ENCODE measurements at regions not wholly inside any gene's neighbourhood (a gene's known extent, or its start where the extent isn't known, plus 50 kb on each side); places are given as distances from the start of the nearest gene placed in this dataset.

- in situ Hi-C loops (cut with MboI): no loop called here
- intact Hi-C loops (cut with micrococcal nuclease): no loop called here
- H3K9ac ChIP-seq (ENCODE audit: insufficient read depth in 1 of 2, low read depth in 2 of 2, low read length in 2 of 2): no peak overlapping the region
These were observed 91.7 kb upstream of the IGSF10 start for GRCh38 chr3:151552589-151552988.

More at GRCh38 chr3:151552589-151552988, 91.7 kb upstream of the IGSF10 start:
- Histone ChIP-seq H3K4me1 (replicated peaks in 1 of 2; ENCODE audit: control insufficient read depth in 2 of 2, insufficient read depth in 2 of 2, low read length in 2 of 2) (peaks cover 0 to 8% of the 10 kb centered on the region in 2 experiments; a peak in 2 of 5 replicates), H3K79me2 (ENCODE audit: control insufficient read depth, insufficient read depth, low read length) (no peaks in the 10 kb centered on the region), H3K9me3 (replicated peaks; ENCODE audit: control insufficient read depth, insufficient read depth, low read depth, low read length) (no peaks in the 10 kb centered on the region), H3K4me2 (ENCODE audit: insufficient read depth, low read length) (no peak overlapping the region), H3K27ac (ENCODE audit: extremely low read depth, low read depth, low read length) (no peak overlapping the region), H3K27me3 (ENCODE audit: control insufficient read depth in 2 of 2, insufficient read depth in 2 of 2, low read length in 2 of 2) (no peaks in the 10 kb centered on the region), H3K36me3 (ENCODE audit: control insufficient read depth, insufficient read depth, low read length) (no peaks in the 10 kb centered on the region), H3K4me3 (no peak overlapping the region), H2AFZ (ENCODE audit: low read depth, low read length) (no peak overlapping the region), H4K20me1 (replicated peaks; ENCODE audit: control insufficient read depth, insufficient read depth, low read length) (no peaks in the 10 kb centered on the region), H3K9me1 (ENCODE audit: control insufficient read depth, insufficient read depth, low read length) (no peaks in the 10 kb centered on the region)
- ATAC-seq (no peak), DNase-seq (ENCODE audit: extremely low read depth in 1 of 4, low spot score in 3 of 4) (no peak), FAIRE-seq (no peak)
- WGBS (ENCODE audit: insufficient coverage, low coverage, missing lambda C conversion rate): 28% methylated on average over 2 of the region's 2 CpGs
- ChIA-PET CTCF (ENCODE audit: low intra/inter-chr PET ratio) (no interaction called here), POLR2A (interaction anchor here (1.0 kb wide), 1 partner anchor 13 kb away, joined by 3 read pairs; no protein-coding TSS in a partner anchor)
- BruUV-seq (replicated peaks): no TSS peak
- TF ChIP-seq FOXA1 (IDR thresholded peaks at IDR 0.05; ENCODE audit: borderline replicate concordance) (no peak), ETS1 (conservative IDR thresholded peaks at IDR 0.05; ENCODE audit: control insufficient read depth, low read depth, low read length) (no peak), PHF20 (IDR thresholded peaks at IDR 0.05; ENCODE audit: partially characterized antibody) (no peak)
- TF ChIP-seq, protein P1, sequence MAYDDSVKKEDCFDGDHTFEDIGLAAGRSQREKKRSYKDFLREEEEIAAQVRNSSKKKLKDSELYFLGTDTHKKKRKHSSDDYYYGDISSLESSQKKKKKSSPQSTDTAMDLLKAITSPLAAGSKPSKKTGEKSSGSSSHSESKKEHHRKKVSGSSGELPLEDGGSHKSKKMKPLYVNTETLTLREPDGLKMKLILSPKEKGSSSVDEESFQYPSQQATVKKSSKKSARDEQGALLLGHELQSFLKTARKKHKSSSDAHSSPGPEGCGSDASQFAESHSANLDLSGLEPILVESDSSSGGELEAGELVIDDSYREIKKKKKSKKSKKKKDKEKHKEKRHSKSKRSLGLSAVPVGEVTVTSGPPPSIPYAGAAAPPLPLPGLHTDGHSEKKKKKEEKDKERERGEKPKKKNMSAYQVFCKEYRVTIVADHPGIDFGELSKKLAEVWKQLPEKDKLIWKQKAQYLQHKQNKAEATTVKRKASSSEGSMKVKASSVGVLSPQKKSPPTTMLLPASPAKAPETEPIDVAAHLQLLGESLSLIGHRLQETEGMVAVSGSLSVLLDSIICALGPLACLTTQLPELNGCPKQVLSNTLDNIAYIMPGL (CRISPR knock-in tag; IDR thresholded peaks at IDR 0.05): no peak
